NB4 (cell line): ENCODE measurements at regions not wholly inside any gene's neighbourhood (a gene's known extent, or its start where the extent isn't known, plus 50 kb on each side); places are given as distances from the start of the nearest gene placed in this dataset.

Source experiments
- DNase-seq: peaks from one replicate; pipeline ENCODE4 v3.0.0; 2010; ENCODE audit warnings: low read depth
- H3K4me3 ChIP-seq: one replicate; pipeline ENCODE4 v1.5.1; 2011; ENCODE audit warnings: mild to moderate bottlenecking, low read depth, low read length, moderate library complexity
- MAX ChIP-seq: IDR thresholded peaks from 2 replicates; pipeline ENCODE4 v1.6.1; 2011; ENCODE audit warnings: low read depth, low read length
- MYC ChIP-seq: IDR thresholded peaks from 2 replicates; pipeline ENCODE4 v1.6.1; 2011; ENCODE audit warnings: low read depth, low read length
- POLR2A ChIP-seq: IDR thresholded peaks from 2 replicates; pipeline ENCODE4 v1.6.1; 2011; ENCODE audit warnings: mild to moderate bottlenecking; ENCODE audit not compliant: insufficient read length; ENCODE audit errors: extremely low read depth
- TF ChIP-seq, protein P1 (sequence below): IDR thresholded peaks from one replicate; pipeline ENCODE4 v1.5.1; 2012; ENCODE audit warnings: low read depth, low read length

- TF ChIP-seq MYC (no peak), MAX (no peak), POLR2A (no peak)
- TF ChIP-seq, protein P1, sequence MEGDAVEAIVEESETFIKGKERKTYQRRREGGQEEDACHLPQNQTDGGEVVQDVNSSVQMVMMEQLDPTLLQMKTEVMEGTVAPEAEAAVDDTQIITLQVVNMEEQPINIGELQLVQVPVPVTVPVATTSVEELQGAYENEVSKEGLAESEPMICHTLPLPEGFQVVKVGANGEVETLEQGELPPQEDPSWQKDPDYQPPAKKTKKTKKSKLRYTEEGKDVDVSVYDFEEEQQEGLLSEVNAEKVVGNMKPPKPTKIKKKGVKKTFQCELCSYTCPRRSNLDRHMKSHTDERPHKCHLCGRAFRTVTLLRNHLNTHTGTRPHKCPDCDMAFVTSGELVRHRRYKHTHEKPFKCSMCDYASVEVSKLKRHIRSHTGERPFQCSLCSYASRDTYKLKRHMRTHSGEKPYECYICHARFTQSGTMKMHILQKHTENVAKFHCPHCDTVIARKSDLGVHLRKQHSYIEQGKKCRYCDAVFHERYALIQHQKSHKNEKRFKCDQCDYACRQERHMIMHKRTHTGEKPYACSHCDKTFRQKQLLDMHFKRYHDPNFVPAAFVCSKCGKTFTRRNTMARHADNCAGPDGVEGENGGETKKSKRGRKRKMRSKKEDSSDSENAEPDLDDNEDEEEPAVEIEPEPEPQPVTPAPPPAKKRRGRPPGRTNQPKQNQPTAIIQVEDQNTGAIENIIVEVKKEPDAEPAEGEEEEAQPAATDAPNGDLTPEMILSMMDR: no peak
- DNase-seq: no peak
- H3K4me3 ChIP-seq: no peak overlapping the region
These were observed 85.4 kb upstream of the CEP78 start for GRCh38 chr9:78150312-78150982.

GRCh38 chr9:78149702-78150291, 86.1 kb upstream of the CEP78 start:
- no peak overlapping the region for H3K4me3 ChIP-seq

DNA sequence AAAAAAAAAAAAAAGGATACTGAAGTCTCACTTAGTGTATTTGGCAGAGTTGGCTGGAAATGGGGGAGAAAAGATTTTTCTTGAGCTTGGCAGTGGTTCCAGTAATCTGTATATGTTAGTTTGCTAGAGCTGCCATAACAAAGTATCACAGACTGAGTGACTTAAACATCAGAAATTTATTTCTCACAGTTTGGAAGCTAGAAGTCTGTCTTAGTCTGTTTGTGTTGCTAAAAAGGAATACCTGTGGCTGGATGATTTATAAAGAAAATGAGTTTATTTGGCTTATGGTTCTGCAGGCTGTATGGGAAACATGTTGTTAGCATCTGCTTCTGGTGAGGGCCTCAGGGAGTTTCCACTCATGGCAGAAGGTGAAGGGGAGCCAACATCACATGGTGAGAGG, 89.6 kb upstream of the CEP78 start:
- no peak for TF ChIP-seq MAX
- TF ChIP-seq, protein P1: no peak
- TF ChIP-seq MYC: no peak
- TF ChIP-seq POLR2A: no peak
- H3K4me3 ChIP-seq: no peak overlapping the region

More at GRCh38 chr9:78149702-78150291, 86.1 kb upstream of the CEP78 start:
- no peak for TF ChIP-seq POLR2A
- TF ChIP-seq, protein P1: no peak
- TF ChIP-seq MYC: no peak
- no peak for TF ChIP-seq MAX
- DNase-seq: peak; percentile 12

GRCh38 chr9:78144663-78145377, 91.1 kb upstream of the CEP78 start:
- no peak overlapping the region for H3K4me3 ChIP-seq
- peak; percentile 57 for DNase-seq
- TF ChIP-seq, protein P1: no peak
- TF ChIP-seq MAX (no peak), POLR2A (no peak), MYC (no peak)

More for the DNA sequence above, 89.6 kb upstream of the CEP78 start:
- no peak for DNase-seq

GRCh38 chr9:78144008-78144381, 91.9 kb upstream of the CEP78 start:
- H3K4me3 ChIP-seq: no peak overlapping the region
- no peak for DNase-seq
- TF ChIP-seq MAX: no peak
- no peak for TF ChIP-seq POLR2A
- TF ChIP-seq, protein P1: no peak
- no peak for TF ChIP-seq MYC
